Skeletal muscle satellite cell (primary cell): ENCODE measurements at regions not wholly inside any gene's neighbourhood (a gene's known extent, or its start where the extent isn't known, plus 50 kb on each side); places are given as distances from the start of the nearest gene placed in this dataset.

ENCODE experiments used
- H3K27me3 ChIP-seq: 2 replicates; pipeline ENCODE4 v1.7.0; 2013; ENCODE audit warnings: low read length; ENCODE audit not compliant: control insufficient read depth, insufficient read depth
- H3K36me3 ChIP-seq: 2 replicates; pipeline ENCODE4 v1.7.0; 2013; ENCODE audit warnings: mild to moderate bottlenecking, control low read depth, low read length; ENCODE audit not compliant: insufficient read depth
- H3K4me1 ChIP-seq: 2 replicates; pipeline ENCODE4 v1.7.0; 2013; ENCODE audit warnings: low read length; ENCODE audit not compliant: control insufficient read depth, insufficient read depth
- H3K4me2 ChIP-seq: 2 replicates; pipeline ENCODE4 v1.7.0; 2013; ENCODE audit warnings: mild to moderate bottlenecking, low read length
- H3K4me3 ChIP-seq: 2 replicates; pipeline ENCODE4 v1.7.0; 2013; ENCODE audit warnings: low read length
- H3K9ac ChIP-seq: 2 replicates; pipeline ENCODE4 v1.7.0; 2013; ENCODE audit warnings: mild to moderate bottlenecking, low read depth, low read length, moderate library complexity
- H3K9me3 ChIP-seq: replicated peaks from 2 replicates; pipeline ENCODE4 v1.7.0; 2013; ENCODE audit warnings: mild to moderate bottlenecking, control low read depth, low read length

- no peaks in the 10 kb centered on the region for H3K4me1 ChIP-seq
- no peak overlapping the region for H3K9ac ChIP-seq
- no peaks in the 10 kb centered on the region for H3K9me3 ChIP-seq
- no peaks in the 10 kb centered on the region for H3K36me3 ChIP-seq
- H3K4me2 ChIP-seq, result no peak overlapping the region
- no peak overlapping the region for H3K4me3 ChIP-seq
- peaks cover 2% of the 10 kb centered on the region for H3K27me3 ChIP-seq
Measured at GRCh38 chr5:158570502-158570901, 529.2 kb downstream of the EBF1 start.

GRCh38 chr5:158569534-158569933, 530.2 kb downstream of the EBF1 start:
- no peaks in the 10 kb centered on the region for H3K36me3 ChIP-seq
- no peaks in the 10 kb centered on the region for H3K9me3 ChIP-seq
- H3K9ac ChIP-seq, result no peak overlapping the region
- no peak overlapping the region for H3K4me3 ChIP-seq
- H3K27me3 ChIP-seq, result peaks cover 2% of the 10 kb centered on the region
- H3K4me2 ChIP-seq, result no peak overlapping the region
- H3K4me1 ChIP-seq, result no peaks in the 10 kb centered on the region

- Histone ChIP-seq H3K4me2 (no peak overlapping the region), H3K27me3 (no peaks in the 10 kb centered on the region), H3K4me1 (no peaks in the 10 kb centered on the region), H3K4me3 (no peak overlapping the region), H3K9ac (no peak overlapping the region), H3K9me3 (no peaks in the 10 kb centered on the region), H3K36me3 (no peaks in the 10 kb centered on the region)
Measured at GRCh38 chr5:158565017-158565789, 534.5 kb downstream of the EBF1 start.

GRCh38 chr5:158563760-158564390, 535.8 kb downstream of the EBF1 start:
- H3K4me2 ChIP-seq, result no peak overlapping the region
- H3K9ac ChIP-seq, result no peak overlapping the region
- no peaks in the 10 kb centered on the region for H3K4me1 ChIP-seq
- no peak overlapping the region for H3K4me3 ChIP-seq
- no peaks in the 10 kb centered on the region for H3K9me3 ChIP-seq
- H3K36me3 ChIP-seq, result no peaks in the 10 kb centered on the region
- no peaks in the 10 kb centered on the region for H3K27me3 ChIP-seq

GRCh38 chr5:158561562-158562190, 538.0 kb downstream of the EBF1 start:
- H3K9ac ChIP-seq, result no peak overlapping the region
- no peaks in the 10 kb centered on the region for H3K4me1 ChIP-seq
- H3K4me3 ChIP-seq, result no peak overlapping the region
- H3K36me3 ChIP-seq, result no peaks in the 10 kb centered on the region
- no peak overlapping the region for H3K4me2 ChIP-seq
- H3K27me3 ChIP-seq, result no peaks in the 10 kb centered on the region
- no peaks in the 10 kb centered on the region for H3K9me3 ChIP-seq

GRCh38 chr5:158560170-158560569, 539.5 kb downstream of the EBF1 start:
- H3K9ac ChIP-seq, result no peak overlapping the region
- no peak overlapping the region for H3K4me2 ChIP-seq
- H3K4me1 ChIP-seq, result no peaks in the 10 kb centered on the region
- no peaks in the 10 kb centered on the region for H3K36me3 ChIP-seq
- no peaks in the 10 kb centered on the region for H3K9me3 ChIP-seq
- no peak overlapping the region for H3K4me3 ChIP-seq
- H3K27me3 ChIP-seq, result no peaks in the 10 kb centered on the region

GRCh38 chr5:158559643-158560042, 540.1 kb downstream of the EBF1 start:
- no peaks in the 10 kb centered on the region for H3K27me3 ChIP-seq
- H3K4me1 ChIP-seq, result no peaks in the 10 kb centered on the region
- no peak overlapping the region for H3K4me2 ChIP-seq
- no peaks in the 10 kb centered on the region for H3K9me3 ChIP-seq
- no peak overlapping the region for H3K9ac ChIP-seq
- no peak overlapping the region for H3K4me3 ChIP-seq
- H3K36me3 ChIP-seq, result no peaks in the 10 kb centered on the region

GRCh38 chr5:158559066-158559465, 540.6 kb downstream of the EBF1 start:
- no peaks in the 10 kb centered on the region for H3K27me3 ChIP-seq
- no peaks in the 10 kb centered on the region for H3K4me1 ChIP-seq
- no peak overlapping the region for H3K9ac ChIP-seq
- H3K9me3 ChIP-seq, result no peaks in the 10 kb centered on the region
- H3K4me3 ChIP-seq, result no peak overlapping the region
- H3K36me3 ChIP-seq, result no peaks in the 10 kb centered on the region
- no peak overlapping the region for H3K4me2 ChIP-seq

- Histone ChIP-seq H3K9ac (no peak overlapping the region), H3K4me1 (no peaks in the 10 kb centered on the region), H3K4me3 (no peak overlapping the region)
Measured at GRCh38 chr5:158553962-158554336, 545.8 kb downstream of the EBF1 start.

GRCh38 chr5:158553195-158553961, 546.3 kb downstream of the EBF1 start:
- Histone ChIP-seq H3K4me3 (no peak overlapping the region), H3K9ac (no peak overlapping the region), H3K4me1 (no peaks in the 10 kb centered on the region), H3K36me3 (no peaks in the 10 kb centered on the region), H3K27me3 (no peaks in the 10 kb centered on the region), H3K9me3 (no peaks in the 10 kb centered on the region), H3K4me2 (no peak overlapping the region)

More at GRCh38 chr5:158553962-158554336, 545.8 kb downstream of the EBF1 start:
- Histone ChIP-seq H3K27me3 (no peaks in the 10 kb centered on the region), H3K9me3 (no peaks in the 10 kb centered on the region), H3K4me2 (no peak overlapping the region), H3K36me3 (no peaks in the 10 kb centered on the region)

GRCh38 chr5:158552241-158552640, 547.5 kb downstream of the EBF1 start:
- H3K4me2 ChIP-seq, result no peak overlapping the region
- H3K36me3 ChIP-seq, result no peaks in the 10 kb centered on the region
- H3K9ac ChIP-seq, result no peak overlapping the region
- H3K4me3 ChIP-seq, result no peak overlapping the region
- no peaks in the 10 kb centered on the region for H3K9me3 ChIP-seq
- H3K4me1 ChIP-seq, result no peaks in the 10 kb centered on the region
- H3K27me3 ChIP-seq, result no peaks in the 10 kb centered on the region
